ENCODE measurements at regions not wholly inside any gene's neighbourhood (a gene's known extent, or its start where the extent isn't known, plus 50 kb on each side); places are given as distances from the start of the nearest gene placed in this dataset.
"Not testable (repeated sequence)": the region's sequence is repeated elsewhere in the genome, so short reads cannot be mapped to it uniquely, and the experiment has no call there.

GRCh38 chr10:28381466-28381865 lies 78.6 kb upstream of the MPP7 start:
- TF ChIP-seq POLR2A (IDR thresholded peaks at IDR 0.05; ENCODE audit: low read depth, low read length), result no peak
- DNase-seq (ENCODE audit: insufficient read length, low spot score) (no peak), FAIRE-seq (no peak)

GRCh38 chr10:28381903-28382347 lies 79.1 kb upstream of the MPP7 start:
- TF ChIP-seq POLR2A (IDR thresholded peaks at IDR 0.05; ENCODE audit: low read depth, low read length), result no peak
- DNase-seq (ENCODE audit: insufficient read length, low spot score), result peak; percentile 45
- peak; percentile 95 for FAIRE-seq

- no peak for DNase-seq (ENCODE audit: insufficient read length, low spot score)
- FAIRE-seq, result no peak
- TF ChIP-seq POLR2A (IDR thresholded peaks at IDR 0.05; ENCODE audit: low read depth, low read length), result no peak
Observed at GRCh38 chr10:28382525-28383269, 79.8 kb upstream of the MPP7 start.

GRCh38 chr10:28384557-28384956 lies 81.7 kb upstream of the MPP7 start:
- no peak for FAIRE-seq
- no peak for TF ChIP-seq POLR2A (IDR thresholded peaks at IDR 0.05; ENCODE audit: low read depth, low read length)
- DNase-seq (ENCODE audit: insufficient read length, low spot score), result no peak

GRCh38 chr10:28385748-28386502 lies 83.1 kb upstream of the MPP7 start:
- DNase-seq (ENCODE audit: insufficient read length, low spot score) (no peak), FAIRE-seq (no peak)

GRCh38 chr10:28386503-28386868 lies 83.6 kb upstream of the MPP7 start:
- no peak for FAIRE-seq
- no peak for TF ChIP-seq POLR2A (IDR thresholded peaks at IDR 0.05; ENCODE audit: low read depth, low read length)
- DNase-seq (ENCODE audit: insufficient read length, low spot score), result no peak

More at GRCh38 chr10:28385748-28386502, 83.1 kb upstream of the MPP7 start:
- no peak for TF ChIP-seq POLR2A (IDR thresholded peaks at IDR 0.05; ENCODE audit: low read depth, low read length)

- TF ChIP-seq POLR2A (IDR thresholded peaks at IDR 0.05; ENCODE audit: low read depth, low read length), result no peak
- no peak for FAIRE-seq
- no peak for DNase-seq (ENCODE audit: insufficient read length, low spot score)
Observed at GRCh38 chr10:28387140-28387539, 84.3 kb upstream of the MPP7 start.

GRCh38 chr10:28391283-28391682 lies 88.4 kb upstream of the MPP7 start:
- DNase-seq (ENCODE audit: insufficient read length, low spot score) (no peak), FAIRE-seq (no peak)
- TF ChIP-seq POLR2A (IDR thresholded peaks at IDR 0.05; ENCODE audit: low read depth, low read length), result no peak

GRCh38 chr10:28393956-28394568 lies 91.2 kb upstream of the MPP7 start:
- no peak for TF ChIP-seq POLR2A (IDR thresholded peaks at IDR 0.05; ENCODE audit: low read depth, low read length)
- peak; percentile 42 for DNase-seq (ENCODE audit: insufficient read length, low spot score)
- FAIRE-seq, result peak; percentile 45

- DNase-seq (ENCODE audit: insufficient read length, low spot score) (no peak), FAIRE-seq (no peak)
- no peak for TF ChIP-seq POLR2A (IDR thresholded peaks at IDR 0.05; ENCODE audit: low read depth, low read length)
Observed at GRCh38 chr10:28396331-28396730, 93.5 kb upstream of the MPP7 start.

- TF ChIP-seq POLR2A (IDR thresholded peaks at IDR 0.05; ENCODE audit: low read depth, low read length), result no peak
- DNase-seq (ENCODE audit: insufficient read length, low spot score) (no peak), FAIRE-seq (no peak)
Observed at GRCh38 chr10:28397229-28397628, 94.4 kb upstream of the MPP7 start.

- DNase-seq (ENCODE audit: insufficient read length, low spot score), result no peak
- no peak for FAIRE-seq
- TF ChIP-seq POLR2A (IDR thresholded peaks at IDR 0.05; ENCODE audit: low read depth, low read length), result no peak
Observed at GRCh38 chr10:28400176-28400575, 97.3 kb upstream of the MPP7 start.

- TF ChIP-seq POLR2A (IDR thresholded peaks at IDR 0.05; ENCODE audit: low read depth, low read length), result no peak
- no peak for FAIRE-seq
- DNase-seq (ENCODE audit: insufficient read length, low spot score), result no peak
Observed at GRCh38 chr10:28400681-28401080, 97.8 kb upstream of the MPP7 start.

- not testable (repeated sequence) for DNase-seq (ENCODE audit: insufficient read length, low spot score); FAIRE-seq
Observed at GRCh38 chr10:28402611-28403073, 99.8 kb upstream of the MPP7 start.

All from H54 (cell line).